Anterior cingulate cortex (tissue), 58 donors: ENCODE measurements at regions not wholly inside any gene's neighbourhood (a gene's known extent, or its start where the extent isn't known, plus 50 kb on each side); places are given as distances from the start of the nearest gene placed in this dataset.
A peak's percentile ranks its signal among the peaks of the same experiment; 100 is the strongest.

Experiments
- DNase-seq, 58 donors: peaks; one replicate each; lab custom pipeline; 2025; lab: John Stamatoyannopoulos, UW

DNA sequence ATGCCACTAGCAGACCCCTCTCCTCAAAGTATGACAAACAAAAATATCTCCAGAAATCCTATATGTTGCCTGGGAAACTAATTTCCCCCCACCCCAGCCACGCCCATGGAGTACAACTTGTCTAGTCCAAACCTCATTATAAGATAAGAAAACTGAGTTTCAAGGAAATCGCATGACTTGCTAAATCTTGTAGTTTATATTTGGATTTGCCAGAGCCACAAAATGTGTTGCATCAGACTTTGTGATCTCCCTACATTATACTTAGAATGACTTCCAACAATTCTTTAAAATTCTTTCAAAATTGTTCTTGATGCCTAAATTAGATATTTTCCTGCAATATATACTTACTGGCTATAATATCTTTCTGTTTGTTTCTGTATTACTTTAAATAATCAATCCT is 1034.4 kb downstream of the IGSF11 start:
- DNase-seq = no peak

DNA sequence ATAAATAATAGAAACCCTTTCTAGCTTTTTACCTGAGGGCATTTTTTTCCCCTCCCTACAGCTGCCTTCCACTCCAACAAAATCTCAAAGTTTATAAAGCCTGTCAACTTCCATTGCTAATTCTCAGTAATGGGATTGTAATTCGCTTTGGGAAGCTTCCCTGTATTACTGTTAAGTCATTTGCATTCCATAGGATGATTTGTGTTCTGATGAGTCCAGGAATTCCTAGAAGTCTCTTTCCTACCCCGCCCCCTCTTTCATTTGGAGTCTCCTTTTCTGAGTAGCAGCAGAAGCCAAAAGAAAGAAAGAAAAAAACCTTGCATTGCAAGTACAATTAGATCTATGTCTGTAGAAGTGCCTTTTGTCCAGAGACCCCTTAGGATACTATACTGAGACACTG is 1033.3 kb downstream of the IGSF11 start:
- DNase-seq = no peak

DNA sequence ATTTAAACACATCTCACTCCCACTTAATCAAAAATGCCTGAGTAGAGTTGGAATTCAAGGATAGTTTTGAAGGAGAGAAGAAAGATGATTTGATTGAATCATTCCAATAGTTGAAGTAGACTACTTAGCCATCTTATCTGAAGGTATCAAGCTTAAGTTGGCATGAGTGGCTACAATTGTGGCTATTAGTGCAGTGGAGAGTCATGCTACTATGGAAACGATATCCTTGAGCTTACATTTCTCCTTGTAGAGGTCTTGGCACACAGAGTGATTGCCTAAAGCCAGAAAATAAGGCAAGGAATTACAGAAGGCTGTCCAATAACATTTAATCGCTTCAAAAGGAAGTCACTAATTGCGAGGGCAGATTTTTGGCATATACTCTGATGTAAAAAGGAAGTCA is 1022.7 kb downstream of the IGSF11 start:
- DNase-seq = no peak

DNA sequence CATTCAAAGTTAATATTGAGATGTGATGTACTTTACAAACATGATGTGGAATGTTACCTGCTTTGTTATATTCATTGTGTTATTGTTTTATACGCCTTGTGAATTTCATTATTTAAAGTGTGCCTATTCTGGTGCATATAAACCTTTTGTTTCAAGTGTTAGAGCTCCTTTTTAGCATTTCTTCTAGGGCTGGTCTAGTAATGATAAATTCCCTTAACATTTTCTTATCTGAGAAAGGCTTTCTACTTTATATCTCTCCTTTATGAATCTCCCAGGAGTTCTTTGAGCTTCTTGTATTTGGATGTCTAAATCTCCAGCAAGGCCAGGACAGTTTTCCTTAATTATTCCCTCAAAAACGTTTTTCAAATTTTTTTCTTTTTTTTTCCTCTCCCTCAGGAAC is 1005.6 kb downstream of the IGSF11 start:
- no peak for DNase-seq

DNA sequence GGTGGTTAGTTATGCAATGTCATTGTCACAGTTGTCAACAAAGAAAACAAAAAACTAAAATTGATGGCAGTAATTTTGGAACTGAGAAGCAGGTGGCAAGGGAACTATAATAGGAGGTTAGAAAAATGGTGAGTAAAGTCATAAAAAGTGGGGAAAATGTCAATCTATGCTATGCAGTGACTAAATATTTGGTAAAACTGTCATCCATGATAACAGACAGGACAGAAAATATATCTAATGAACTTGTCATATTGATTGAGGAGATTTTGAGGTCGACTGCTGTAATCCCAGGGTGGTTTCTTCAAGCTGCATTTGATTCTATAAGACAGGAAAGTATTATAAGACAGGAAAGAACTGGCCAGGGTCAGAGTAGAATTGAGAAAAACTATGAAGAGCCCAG is 998.4 kb downstream of the IGSF11 start:
- DNase-seq = no peak

DNA sequence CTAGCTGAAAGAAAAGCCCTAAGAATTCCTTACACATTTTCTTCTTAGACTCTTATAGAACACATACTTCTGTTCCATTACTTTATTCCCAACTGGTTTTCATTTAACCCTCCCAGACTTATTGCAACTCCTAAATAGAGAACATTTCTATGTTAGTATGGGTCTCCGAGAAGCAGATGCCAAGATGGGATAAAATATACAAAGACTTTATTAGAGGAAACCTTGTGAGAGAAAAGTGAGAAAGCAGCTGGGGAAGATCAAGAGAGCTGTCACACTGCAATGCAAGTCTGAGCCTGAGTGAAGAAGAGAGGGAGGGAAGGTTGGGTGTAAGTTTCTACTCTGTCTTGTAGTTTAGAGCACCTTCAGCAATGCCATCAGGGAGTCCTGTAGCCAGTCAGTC is 979.3 kb downstream of the IGSF11 start:
- no peak for DNase-seq

DNA sequence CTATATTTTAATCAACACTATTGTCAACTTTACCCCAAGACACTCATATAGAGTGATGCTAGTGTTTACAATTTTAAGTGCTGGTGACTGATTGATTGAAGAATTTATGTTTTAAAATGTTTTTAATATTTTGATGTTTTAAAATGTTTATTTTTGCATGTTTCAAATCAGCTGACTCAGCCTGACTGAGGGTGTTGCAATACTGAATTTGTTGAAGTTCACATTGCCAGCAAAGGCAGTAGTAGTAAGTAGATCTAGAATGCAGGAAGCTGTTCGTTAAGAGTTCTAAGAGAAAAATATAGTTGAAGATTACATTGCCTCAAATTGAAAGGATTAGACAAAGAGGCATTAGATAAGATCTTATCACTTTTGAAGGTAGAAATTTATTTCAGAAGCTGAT is 977.6 kb downstream of the IGSF11 start:
- no peak for DNase-seq

DNA sequence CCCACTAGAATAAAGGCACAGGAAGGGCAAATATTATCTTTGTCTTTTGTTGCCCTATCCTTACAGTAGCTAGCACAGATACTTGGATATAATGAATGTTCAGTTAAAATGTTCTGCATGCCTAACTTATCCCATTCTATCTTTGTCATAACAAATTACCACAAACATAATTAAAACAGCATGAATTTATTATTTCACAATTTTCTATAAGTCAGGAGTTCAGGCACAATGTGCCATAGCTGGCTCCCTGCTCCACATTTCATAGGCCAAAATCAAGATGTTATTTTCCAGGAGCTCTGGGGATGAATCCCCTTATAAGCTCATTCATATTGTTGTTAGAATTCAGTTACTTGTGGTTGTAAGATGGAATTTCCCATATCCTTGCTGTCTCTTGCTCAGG is 975.5 kb downstream of the IGSF11 start:
- no peak for DNase-seq

DNA sequence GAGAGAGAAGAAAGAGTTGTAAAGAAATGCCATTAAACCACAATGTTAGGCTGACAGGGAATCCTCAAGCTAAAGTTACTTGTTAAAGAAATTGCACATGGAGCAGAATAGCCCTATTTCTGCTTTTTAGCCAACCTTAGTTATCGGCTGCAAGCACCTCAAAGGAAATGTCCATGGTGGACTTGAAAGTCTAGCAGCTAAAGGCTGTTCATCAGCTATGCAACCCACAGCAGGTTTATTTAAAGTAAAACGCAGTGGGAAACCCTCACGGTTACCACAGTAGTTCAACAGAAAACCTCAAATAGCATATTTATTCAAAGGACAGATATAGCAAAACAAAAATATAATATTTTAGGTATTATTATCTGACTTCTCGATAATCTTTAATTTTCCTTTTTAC is 967.2 kb downstream of the IGSF11 start:
- DNase-seq = no peak

DNA sequence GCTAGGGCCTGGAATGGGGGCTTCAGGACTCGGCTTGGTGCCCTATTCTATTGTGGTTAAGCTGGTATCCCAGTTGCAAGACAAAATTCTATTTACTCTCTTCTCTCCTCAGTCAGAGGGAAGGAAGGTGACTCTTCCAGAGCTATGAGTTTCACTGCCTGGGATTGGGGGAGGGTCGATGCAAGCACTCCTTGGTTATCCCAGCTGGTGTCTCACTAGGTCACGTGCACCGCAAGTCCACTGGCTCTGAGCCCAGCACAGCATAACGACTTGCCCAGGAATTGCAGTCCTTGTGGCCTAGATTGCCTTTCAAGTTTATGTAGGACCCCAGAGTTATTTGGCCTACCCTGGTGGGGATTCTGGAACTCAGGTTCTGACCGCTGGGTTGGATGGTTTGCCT is 958.8 kb downstream of the IGSF11 start:
- no peak for DNase-seq

DNA sequence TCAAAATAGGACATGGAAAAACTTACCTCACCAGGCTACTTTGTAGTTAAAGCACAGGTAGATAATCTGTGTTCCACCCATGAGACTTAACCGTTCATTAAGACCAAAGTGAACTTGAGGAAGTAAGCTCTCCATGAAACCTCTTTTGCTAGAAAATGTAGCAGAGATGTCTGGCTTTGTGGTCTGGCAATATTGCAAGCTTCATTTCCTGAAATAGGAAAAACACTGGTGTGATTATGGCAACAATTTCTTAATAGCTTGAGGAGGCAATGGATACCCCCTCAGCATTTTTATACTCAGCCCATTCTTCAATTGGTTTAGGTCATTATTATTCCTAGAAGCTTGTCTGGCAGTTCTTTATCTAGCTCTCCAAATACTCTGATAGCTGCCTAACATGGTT is 957.3 kb downstream of the IGSF11 start:
- DNase-seq = no peak

DNA sequence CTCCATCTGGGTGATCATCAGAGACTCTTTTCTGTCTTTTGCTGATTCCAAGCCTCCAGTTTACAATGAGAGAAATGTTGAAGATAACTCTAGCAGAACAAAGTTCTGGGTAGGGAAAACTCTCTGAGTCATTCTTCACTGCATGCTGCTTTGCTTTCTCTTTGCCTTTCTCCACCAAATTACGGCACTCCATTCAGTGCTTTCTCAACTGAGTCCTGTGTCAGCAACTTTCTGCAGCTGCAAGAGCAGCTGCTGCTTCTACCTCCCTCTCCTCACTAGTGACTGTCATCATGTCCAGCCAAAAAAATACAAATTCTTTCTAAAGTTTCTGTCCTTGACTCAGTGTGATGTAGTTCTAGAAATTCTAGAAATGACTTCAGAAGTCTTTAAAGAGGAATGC is 953.8 kb downstream of the IGSF11 start:
- peak in 4 of 58 donors; percentile 0 to 21 (median 2) for DNase-seq

DNA sequence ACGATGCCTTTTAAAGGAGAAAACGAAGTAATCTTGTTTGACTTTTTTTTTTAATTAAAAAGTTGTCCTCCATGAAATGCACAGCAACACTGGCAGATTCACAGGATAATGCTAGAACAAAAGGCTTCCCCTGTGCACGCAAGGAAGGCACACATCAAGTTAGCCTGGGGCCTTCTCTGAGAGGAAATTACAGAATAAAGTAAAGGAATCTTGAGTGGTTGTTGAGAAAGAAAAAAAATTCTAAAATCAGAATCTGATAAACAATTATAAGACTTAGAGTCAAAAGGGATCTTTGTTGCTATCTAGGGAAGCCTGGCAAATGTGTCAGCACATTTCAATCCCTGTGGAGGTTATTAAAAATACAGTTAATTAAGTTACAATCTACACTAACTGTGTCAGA is 946.0 kb downstream of the IGSF11 start:
- DNase-seq = no peak

DNA sequence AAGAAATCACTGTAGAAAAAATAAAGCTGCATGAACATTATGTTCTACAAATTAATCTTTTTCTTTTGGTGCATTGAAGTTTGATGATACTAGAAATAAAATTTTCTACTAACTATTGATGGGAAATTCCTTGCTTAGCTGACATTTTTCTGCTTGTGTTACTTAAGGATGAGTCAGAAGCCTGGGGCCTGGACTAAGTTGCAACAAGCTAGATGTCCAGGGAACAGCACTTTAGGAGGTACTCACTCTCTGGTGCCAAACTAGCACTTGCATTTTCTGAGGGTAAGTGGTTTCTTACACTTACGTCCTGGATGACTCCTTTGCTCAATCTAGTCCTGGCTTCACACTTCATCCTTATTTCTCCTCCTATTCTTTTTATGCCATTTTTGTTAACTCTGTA is 945.1 kb downstream of the IGSF11 start:
- no peak for DNase-seq

DNA sequence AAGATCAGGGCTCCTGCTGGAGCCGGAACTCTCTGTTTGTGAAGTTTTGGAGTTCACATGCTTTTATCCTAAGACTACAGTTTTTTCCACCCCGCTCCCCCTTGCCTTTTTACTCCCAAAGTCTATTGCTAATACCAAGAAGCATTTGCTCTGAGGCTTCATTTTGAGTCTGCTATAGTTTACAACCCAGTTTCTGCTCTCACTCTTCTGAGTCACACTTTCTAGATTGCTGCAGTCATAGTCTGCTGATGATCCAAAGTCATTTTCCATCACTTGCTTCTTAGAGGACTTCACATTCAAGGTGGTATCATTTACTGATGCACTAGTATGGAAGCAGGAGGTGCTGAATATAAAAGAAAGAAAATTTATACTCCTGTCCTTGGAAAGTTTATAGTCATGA is 937.4 kb downstream of the IGSF11 start:
- DNase-seq = no peak

DNA sequence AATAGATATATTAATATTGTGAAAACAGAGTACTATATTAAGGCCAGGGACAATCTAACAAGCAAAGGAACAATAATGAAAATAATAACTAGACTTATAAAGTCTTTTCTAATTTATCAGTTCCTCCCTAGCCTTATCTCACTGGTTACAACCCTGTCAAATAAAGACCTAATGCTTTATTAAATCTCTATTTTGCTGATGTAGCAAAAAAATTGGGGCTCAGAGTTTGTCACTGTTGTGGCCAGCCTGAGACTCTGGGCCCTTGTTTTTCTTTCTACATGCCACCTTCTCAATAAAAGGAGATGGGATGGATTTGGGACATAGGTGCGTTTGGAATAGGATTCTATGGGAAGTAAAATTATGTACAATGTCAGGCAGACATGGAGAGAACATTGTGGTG is 937.0 kb downstream of the IGSF11 start:
- no peak for DNase-seq

DNA sequence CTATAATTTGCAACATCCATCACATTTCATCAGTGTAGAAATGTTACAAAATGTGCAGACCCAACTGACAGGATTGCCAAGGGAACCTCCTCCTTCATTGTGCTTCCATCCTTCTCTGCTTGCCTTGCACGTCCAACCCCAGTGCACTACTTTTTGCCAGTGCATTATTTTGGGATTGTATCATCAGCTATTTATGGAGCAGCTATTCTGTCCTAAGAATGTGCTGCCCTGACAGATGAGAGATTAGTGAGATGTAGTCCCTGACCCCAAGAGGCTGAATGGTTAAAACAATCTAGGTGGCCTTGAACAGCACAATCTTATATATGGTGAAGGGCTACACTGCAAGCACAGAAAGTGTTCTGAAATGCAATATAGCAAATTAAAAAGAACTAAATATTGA is 935.8 kb downstream of the IGSF11 start:
- no peak for DNase-seq

DNA sequence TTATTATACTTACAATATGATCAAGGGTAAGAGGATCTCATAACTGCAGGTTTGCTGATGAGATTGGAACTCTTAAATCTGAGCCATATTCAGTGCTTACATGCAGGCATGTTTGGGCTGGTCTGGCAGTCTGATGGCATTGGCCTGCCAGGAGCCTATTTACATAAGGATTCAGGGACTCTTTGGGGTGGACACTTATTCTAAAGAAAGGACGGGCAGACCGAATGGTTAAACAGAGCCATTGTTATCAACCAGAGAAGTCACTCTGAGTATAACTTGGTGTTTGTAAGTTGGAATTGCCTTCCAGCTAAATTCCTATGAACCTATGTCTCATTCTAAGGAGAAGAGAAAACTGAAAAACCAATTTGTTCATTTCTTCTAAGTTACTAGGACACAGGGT is 932.8 kb downstream of the IGSF11 start:
- no peak for DNase-seq

DNA sequence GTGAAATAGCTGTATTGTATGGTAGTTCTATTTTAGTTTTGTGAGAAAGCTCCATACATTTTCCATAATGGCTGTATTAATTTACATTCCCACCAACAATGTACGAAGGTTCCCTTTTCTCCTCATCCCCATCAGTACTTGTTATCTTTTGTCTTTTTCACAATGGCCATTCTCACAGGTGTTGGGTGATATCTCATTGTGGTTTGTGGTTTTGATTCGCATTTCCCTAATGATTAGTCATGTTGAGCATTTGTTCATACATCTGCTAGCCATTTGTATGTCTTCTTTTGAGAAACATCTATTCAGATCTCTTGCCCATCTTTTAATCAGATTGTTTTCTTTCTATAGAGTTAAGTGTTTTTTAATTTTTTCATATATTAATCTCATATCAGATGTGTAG is 931.9 kb downstream of the IGSF11 start:
- DNase-seq = no peak

DNA sequence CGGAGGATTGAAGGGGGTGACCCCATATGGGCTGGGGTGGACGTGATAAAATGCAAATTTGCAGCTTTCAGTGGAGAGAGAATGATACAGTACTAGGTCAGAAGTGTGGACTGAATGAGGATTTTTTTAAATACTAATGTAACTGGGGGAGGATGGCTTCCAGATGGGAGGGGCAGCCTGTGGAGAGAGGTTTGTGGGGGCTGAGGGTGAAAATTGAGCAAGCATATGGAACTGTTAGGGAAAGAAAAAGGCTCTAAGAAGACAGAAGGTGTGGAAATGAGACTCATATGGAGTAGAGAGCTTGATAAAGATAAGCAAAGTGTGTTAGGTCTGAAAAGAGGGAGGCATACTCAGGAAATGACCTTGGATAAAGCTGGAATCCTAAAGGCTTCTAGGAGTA is 926.4 kb downstream of the IGSF11 start:
- peak in 12 of 58 donors; percentile 1 to 40 (median 8) for DNase-seq

DNA sequence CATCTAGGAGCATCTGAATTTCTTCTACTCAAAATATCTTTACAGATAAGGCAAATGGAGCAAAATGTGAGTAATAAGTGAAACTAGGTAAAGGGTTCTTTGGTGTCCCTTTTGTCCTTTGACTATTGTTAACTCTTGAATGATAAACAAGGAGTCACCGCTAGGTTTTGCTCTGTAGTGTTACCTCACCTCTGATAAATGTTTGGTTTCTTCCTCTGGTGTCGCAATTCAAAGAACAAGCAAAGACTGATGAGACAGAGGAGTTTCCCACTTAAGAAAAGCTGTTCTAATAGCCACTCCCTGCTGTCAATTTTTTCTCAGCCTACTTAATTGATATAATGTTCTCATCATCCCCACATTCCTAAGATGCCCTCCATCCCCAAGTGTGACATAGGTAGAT is 925.9 kb downstream of the IGSF11 start:
- no peak for DNase-seq

DNA sequence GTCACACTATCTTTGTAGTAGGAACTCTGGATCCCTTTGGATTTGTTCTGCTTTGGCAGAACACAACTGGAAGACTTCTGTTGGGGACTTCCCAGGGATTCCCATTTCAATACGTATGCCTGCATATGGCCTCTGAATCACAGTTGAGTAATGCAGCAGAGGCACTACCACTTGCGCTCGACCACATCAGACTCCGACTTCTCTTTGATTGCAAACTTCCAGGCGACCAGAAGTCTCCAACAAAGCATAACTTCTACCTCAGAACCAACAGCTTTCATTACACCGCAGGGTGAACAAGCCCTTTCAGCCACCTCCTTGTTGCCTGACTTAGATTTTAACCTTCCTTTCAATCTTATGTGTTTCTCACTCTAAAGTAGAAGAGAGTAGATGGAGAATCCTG is 924.4 kb downstream of the IGSF11 start:
- no peak for DNase-seq

DNA sequence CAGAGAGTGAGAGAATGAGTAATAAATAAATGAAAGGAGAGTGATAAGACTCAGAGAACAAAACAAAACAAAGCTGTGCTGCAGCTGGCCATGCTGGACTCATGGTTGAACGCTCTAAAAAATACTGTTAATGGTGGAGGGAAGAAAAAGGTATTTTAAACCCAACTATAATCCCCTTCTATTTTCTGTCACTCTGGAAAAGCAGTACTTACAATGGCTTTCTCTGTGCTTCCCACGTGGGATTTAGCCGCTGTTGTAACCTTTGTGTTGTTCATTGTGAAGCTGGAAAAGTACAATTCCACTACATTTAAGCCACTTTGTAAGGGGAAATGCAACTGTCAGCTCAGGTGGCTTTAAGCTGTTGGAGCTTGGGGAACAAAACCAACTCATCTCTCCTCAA is 917.7 kb downstream of the IGSF11 start:
- no peak for DNase-seq

DNA sequence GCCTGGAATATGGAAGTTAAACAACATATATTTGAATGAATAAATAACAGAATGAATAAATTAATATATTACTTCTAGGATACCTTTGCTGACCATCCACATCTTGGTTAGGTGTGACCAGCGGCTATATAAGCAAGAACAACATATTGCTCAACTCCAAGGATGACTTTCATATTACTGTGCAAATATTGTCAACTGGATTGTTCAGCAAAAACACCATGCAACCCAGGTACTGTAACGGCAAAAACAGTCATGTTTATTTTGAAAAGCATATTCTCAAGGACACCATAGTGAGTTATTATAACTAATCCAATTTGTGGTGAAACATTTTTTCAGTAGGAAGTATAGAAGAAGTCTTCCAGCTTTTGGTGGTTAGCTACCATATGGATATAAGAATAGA is 907.9 kb downstream of the IGSF11 start:
- no peak for DNase-seq
